ENCODE measurements at regions not wholly inside any gene's neighbourhood (a gene's known extent, or its start where the extent isn't known, plus 50 kb on each side); places are given as distances from the start of the nearest gene placed in this dataset.

DNA sequence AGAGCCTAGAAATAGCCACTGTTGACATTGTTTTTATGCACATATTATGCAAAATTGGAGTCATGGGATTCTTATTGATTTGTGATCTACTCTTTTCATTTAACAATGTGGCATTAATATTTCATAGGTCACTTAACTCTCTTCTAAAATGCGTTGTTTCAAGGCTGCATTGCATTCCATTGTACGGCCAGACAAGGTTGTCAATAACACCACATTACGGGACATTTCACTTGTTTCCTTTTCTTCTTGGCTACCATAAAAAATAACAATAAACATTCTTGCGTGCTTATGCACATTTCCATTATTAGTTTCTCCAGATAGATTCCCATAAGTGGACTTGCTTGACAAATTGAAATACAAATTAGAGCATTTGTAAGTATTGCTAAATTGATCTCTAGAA lies 120.8 kb upstream of the TMCC3 start:
- H3K9me2 ChIP-seq (ENCODE audit: insufficient read depth, low read length): no peaks in the 10 kb centered on the region
- H3K4me2 ChIP-seq (ENCODE audit: low read length): no peak overlapping the region
- H3K79me2 ChIP-seq (replicated peaks; ENCODE audit: insufficient read depth, low read length): no peaks in the 10 kb centered on the region
- no peak overlapping the region for H3K9ac ChIP-seq (ENCODE audit: low read length)
- no peaks in the 10 kb centered on the region for H3K27me3 ChIP-seq (ENCODE audit: insufficient read depth, low read depth, low read length)
- H3K4me3 ChIP-seq (ENCODE audit: low read length): no peak overlapping the region
- TF ChIP-seq, protein P1, sequence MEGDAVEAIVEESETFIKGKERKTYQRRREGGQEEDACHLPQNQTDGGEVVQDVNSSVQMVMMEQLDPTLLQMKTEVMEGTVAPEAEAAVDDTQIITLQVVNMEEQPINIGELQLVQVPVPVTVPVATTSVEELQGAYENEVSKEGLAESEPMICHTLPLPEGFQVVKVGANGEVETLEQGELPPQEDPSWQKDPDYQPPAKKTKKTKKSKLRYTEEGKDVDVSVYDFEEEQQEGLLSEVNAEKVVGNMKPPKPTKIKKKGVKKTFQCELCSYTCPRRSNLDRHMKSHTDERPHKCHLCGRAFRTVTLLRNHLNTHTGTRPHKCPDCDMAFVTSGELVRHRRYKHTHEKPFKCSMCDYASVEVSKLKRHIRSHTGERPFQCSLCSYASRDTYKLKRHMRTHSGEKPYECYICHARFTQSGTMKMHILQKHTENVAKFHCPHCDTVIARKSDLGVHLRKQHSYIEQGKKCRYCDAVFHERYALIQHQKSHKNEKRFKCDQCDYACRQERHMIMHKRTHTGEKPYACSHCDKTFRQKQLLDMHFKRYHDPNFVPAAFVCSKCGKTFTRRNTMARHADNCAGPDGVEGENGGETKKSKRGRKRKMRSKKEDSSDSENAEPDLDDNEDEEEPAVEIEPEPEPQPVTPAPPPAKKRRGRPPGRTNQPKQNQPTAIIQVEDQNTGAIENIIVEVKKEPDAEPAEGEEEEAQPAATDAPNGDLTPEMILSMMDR (IDR thresholded peaks at IDR 0.05; ENCODE audit: poor library complexity, severe bottlenecking): no peak
- TF ChIP-seq TAF1 (IDR thresholded peaks at IDR 0.05; ENCODE audit: low read depth): no peak
- no peak for TF ChIP-seq EP300 (conservative IDR thresholded peaks at IDR 0.05; ENCODE audit: poor library complexity, severe bottlenecking)
- no peak for TF ChIP-seq SMC3 (conservative IDR thresholded peaks at IDR 0.05; ENCODE audit: poor library complexity)
- TF ChIP-seq RAD21 (conservative IDR thresholded peaks at IDR 0.05): no peak
- no peak for TF ChIP-seq MXI1 (conservative IDR thresholded peaks at IDR 0.05; ENCODE audit: poor library complexity, severe bottlenecking)
- TF ChIP-seq, protein P2, sequence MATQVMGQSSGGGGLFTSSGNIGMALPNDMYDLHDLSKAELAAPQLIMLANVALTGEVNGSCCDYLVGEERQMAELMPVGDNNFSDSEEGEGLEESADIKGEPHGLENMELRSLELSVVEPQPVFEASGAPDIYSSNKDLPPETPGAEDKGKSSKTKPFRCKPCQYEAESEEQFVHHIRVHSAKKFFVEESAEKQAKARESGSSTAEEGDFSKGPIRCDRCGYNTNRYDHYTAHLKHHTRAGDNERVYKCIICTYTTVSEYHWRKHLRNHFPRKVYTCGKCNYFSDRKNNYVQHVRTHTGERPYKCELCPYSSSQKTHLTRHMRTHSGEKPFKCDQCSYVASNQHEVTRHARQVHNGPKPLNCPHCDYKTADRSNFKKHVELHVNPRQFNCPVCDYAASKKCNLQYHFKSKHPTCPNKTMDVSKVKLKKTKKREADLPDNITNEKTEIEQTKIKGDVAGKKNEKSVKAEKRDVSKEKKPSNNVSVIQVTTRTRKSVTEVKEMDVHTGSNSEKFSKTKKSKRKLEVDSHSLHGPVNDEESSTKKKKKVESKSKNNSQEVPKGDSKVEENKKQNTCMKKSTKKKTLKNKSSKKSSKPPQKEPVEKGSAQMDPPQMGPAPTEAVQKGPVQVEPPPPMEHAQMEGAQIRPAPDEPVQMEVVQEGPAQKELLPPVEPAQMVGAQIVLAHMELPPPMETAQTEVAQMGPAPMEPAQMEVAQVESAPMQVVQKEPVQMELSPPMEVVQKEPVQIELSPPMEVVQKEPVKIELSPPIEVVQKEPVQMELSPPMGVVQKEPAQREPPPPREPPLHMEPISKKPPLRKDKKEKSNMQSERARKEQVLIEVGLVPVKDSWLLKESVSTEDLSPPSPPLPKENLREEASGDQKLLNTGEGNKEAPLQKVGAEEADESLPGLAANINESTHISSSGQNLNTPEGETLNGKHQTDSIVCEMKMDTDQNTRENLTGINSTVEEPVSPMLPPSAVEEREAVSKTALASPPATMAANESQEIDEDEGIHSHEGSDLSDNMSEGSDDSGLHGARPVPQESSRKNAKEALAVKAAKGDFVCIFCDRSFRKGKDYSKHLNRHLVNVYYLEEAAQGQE (IDR thresholded peaks at IDR 0.05; ENCODE audit: borderline replicate concordance): no peak
- no peak for TF ChIP-seq POLR2AphosphoS5 (IDR thresholded peaks at IDR 0.05)
- no peak for TF ChIP-seq EZH2 (IDR thresholded peaks at IDR 0.05; ENCODE audit: borderline replicate concordance, insufficient read depth, low read length, poor library complexity, severe bottlenecking)
- H3K9me3 ChIP-seq (ENCODE audit: low read length): no peaks in the 10 kb centered on the region
- H3F3A ChIP-seq (ENCODE audit: insufficient read depth, low read length, poor library complexity, severe bottlenecking): no peaks in the 10 kb centered on the region
- no peaks in the 10 kb centered on the region for H4K20me1 ChIP-seq (ENCODE audit: insufficient read depth)
- H3K36me3 ChIP-seq (ENCODE audit: insufficient read depth, low read length): no peaks in the 10 kb centered on the region
- H3K27ac ChIP-seq (ENCODE audit: low read length): no peak overlapping the region
- H2AFZ ChIP-seq (ENCODE audit: low read depth, low read length): no peak overlapping the region

DNA sequence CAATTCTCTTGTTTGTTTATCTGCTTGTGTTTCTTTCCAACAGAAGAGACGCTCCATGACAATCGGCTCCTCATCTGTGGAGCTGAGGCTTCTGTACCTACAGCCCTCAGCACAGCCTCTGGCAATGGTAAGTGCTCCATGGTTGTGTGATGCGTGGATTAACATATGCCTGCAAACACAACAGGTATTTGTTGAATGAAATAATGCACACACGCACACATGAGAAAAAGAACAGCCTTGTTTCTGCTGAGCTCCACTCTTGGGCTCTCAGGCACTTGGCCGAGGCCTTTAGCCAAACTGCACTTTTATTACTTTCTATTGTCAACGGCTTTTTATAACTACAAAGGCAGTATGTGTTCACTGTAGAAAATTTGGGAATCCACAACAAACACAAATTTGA lies 120.4 kb upstream of the TMCC3 start:
- Histone ChIP-seq H3K9me2 (ENCODE audit: insufficient read depth, low read length) (no peaks in the 10 kb centered on the region), H4K20me1 (ENCODE audit: insufficient read depth) (no peaks in the 10 kb centered on the region), H3F3A (ENCODE audit: insufficient read depth, low read length, poor library complexity, severe bottlenecking) (no peaks in the 10 kb centered on the region), H2AFZ (ENCODE audit: low read depth, low read length) (no peak overlapping the region), H3K4me3 (ENCODE audit: low read length) (no peak overlapping the region), H3K4me2 (ENCODE audit: low read length) (no peak overlapping the region), H3K27me3 (ENCODE audit: insufficient read depth, low read depth, low read length) (no peaks in the 10 kb centered on the region), H3K36me3 (ENCODE audit: insufficient read depth, low read length) (no peaks in the 10 kb centered on the region), H3K9me3 (ENCODE audit: low read length) (no peaks in the 10 kb centered on the region), H3K9ac (ENCODE audit: low read length) (no peak overlapping the region), H3K79me2 (replicated peaks; ENCODE audit: insufficient read depth, low read length) (no peaks in the 10 kb centered on the region), H3K27ac (ENCODE audit: low read length) (no peak overlapping the region)
- TF ChIP-seq MXI1 (conservative IDR thresholded peaks at IDR 0.05; ENCODE audit: poor library complexity, severe bottlenecking): no peak
- TF ChIP-seq, protein P1 (IDR thresholded peaks at IDR 0.05; ENCODE audit: poor library complexity, severe bottlenecking): no peak
- no peak for TF ChIP-seq RAD21 (conservative IDR thresholded peaks at IDR 0.05)
- TF ChIP-seq TAF1 (IDR thresholded peaks at IDR 0.05; ENCODE audit: low read depth): no peak
- TF ChIP-seq EP300 (conservative IDR thresholded peaks at IDR 0.05; ENCODE audit: poor library complexity, severe bottlenecking): no peak
- no peak for TF ChIP-seq SMC3 (conservative IDR thresholded peaks at IDR 0.05; ENCODE audit: poor library complexity)
